ENCODE measurements at regions not wholly inside any gene's neighbourhood (a gene's known extent, or its start where the extent isn't known, plus 50 kb on each side); places are given as distances from the start of the nearest gene placed in this dataset.

DNA sequence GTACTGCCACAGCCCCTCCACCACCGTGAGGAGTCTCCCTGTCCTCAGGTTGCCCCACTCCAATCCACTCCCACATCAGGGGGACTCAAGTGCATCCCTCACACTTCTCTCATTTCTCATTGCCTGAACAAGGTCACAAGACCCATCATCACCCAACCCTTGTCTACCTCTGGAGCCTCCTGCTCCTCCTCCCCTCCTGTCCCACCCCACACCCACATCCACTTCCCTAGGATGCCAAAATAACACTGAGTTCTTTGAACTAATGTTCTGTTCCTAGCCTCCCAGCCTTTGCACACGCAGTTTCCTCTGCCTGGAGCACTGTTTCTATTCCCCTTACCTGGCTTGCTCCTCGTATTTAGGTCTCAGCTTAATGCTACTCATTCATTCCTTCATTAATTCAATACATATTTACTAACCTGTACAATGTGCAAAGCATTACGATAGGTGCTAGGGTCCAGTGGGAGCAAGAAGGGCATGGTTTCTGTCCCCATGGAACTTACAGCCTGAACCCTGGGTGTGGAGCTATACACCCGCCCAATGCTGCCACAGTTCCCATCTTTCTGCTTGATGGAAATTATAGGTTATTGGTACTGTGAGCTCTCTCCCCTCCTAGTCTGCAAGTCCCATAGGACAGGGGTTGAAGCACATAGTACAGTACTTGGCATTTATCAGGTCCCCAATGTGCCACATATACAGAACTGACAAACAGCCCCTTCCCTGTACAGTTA, 96.1 kb upstream of the GRIK3 start:
- DNase-seq: no peak

DNA sequence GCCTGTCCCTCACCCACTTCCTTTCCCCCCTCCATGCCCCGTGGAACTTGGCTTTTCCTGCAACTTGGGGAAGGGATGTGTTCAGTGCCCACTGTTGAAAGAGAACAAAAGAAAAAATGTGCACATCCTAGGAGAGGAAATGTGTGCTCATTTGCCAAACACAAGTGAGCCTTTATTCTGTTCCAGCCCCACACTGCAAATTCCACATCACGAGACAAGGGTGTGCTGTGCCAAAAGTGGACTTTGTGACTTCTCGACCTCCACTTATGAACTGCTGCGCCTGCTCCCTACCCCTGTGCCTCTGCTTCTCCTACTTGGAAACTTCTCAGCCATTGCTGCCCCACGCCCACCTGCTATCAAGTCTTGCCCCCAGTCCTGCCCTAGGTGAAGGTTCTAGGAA, 97.0 kb upstream of the GRIK3 start:
- DNase-seq: no peak

DNA sequence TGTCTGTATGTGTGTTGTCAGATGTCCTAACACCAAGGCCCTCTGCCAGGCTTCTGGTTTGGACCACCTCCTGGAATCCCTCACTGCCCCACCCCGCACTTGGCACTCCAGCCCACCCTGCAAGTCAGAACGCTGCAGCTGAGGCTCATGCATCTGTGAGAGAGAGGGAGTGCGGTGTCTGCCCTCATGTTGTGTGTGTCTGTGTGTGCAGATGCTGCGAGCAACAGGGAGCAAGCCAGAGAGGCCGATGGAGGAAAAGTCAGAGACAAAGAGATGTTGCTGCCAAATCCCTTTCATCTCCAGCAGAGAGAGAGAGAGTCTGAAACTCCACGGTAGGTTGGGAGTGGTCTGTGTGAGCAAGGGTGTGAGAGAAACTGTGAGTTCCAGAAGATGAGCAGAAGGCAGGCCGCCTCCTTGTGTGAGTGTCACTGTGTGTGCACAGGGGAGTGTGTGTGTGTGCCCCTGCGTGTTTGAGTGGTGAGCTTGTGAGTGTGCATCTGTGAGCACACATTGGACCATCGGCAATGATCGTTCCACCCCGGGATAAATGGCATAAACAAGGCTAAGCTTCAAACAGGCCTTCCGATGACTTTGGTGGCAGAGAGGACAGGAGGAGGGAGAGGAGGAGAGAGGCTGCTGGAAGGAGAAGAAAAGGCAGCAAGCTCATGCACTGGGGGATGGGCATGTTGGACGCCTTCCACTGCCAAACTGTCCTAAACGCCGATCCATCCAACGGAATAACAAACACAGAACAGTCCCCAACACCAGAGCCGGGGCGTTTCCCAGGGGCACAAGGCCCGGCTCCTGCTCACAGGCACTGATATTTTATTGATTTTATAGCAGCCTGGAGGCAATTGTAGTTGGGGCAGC, 99.2 kb upstream of the GRIK3 start:
- DNase-seq: no peak

DNA sequence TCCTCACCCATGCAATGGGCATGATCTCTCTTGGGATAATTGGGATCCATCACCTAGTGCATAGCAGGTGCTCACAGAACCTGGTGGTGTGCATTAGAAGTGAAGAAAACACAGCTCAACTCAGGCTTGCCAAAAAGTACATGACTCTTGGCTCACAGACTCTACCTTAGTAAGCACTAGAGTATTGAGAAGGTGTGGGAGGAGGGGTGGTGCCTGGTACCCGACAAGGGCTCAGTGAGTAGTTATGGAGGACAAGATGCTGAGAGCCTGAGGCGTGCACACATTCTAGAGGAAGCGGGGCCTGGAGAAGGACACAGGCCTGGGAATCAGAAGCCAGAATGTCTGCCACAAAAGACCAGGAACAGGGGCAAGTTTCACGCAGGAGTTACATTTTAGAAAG, 100.3 kb upstream of the GRIK3 start:
- no peak for DNase-seq

DNA sequence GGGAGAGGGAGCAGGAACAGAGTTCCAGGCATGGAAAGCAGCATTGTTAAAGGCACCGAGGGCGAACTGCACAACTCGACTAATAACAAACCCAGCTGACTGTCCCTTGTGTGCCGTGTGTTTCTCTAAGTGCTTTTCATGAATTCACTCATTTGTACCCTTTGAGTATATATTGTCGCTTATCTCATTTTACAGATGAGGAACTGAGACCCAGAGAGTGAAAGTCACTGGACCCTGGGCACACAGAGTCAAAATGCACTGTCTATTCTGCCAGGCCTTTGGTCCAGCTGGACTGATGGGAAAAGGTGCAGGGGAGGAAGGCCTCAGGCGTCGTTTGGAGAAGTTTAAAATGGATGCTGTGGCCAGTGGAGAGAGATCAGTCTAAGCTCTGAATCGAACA, 100.7 kb upstream of the GRIK3 start:
- no peak for DNase-seq

DNA sequence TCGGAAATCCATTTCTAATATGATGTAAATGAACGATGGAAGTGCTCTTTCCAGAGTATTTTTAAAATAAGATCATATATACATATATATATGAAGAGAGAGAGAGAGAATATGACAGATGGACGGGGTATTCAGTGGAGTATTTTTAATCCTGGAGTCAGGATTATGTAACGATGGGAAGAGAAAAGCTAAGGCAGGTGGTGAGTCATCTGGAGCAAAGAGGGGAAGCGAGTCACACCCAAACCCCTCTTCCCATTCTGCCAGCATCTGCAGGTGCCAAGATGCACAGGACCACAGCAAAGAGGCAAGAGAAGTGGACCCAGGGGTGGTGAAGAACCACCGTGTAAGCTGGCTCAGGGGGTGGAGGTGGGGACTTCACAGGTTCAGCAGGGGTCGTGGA, 102.7 kb upstream of the GRIK3 start:
- no peak for DNase-seq

DNA sequence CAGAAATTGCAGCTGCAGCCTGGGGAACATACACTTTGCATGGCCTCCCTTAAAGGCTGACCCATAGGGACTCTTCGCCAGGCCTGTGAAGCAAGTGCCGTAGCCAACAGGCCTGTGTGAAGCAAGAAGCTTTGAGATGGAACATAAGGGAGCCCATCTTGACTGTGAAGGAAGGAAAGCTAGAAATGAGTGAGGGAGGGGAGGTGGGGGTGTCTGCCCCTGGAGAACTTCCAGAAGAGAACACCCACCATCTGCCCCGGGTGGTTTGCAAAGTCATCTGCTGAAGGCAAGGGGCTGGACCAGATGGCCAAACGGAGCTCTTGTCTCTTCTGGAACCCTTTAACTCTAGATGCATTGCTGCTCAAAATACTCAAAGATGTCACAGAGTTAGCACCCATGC, 103.3 kb upstream of the GRIK3 start:
- DNase-seq: no peak

DNA sequence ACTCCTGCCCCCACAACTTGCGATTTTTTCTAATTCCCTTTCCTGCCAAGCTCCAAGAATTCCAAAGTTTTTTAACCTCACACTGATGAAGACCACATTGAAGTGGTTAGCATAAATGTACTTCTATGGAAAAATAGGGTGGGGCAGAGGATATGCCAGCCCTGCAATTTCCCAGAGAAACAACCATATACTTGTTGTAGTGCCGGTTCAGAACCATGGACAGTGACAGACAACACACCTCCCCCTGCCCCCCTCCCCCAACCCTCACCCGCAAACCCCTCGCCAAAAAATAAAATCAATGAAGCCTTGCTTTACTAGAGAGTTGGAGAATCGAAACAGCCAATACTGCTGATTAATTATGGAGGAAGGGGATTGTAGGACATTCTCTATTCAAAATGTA, 109.5 kb upstream of the GRIK3 start:
- no peak for DNase-seq

DNA sequence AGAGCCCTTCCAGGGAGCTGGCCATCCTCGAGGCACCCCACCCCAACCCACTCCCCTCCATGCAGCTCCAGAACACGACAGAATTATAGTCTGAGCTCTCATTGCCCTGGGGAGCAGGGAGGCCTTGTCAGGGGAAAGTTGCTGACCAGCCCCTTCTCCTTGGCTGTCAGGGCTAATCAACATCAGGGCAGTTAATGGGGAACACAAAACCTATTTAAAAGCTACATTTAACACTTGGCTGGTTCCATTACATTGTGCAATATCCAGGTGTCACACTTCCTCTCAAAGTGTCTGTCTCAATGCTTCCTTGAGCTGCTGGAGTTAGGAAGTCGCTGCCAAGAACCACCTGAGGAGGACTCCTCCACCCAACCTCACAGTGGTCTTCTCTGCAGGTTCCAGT, 111.8 kb upstream of the GRIK3 start:
- DNase-seq: no peak

DNA sequence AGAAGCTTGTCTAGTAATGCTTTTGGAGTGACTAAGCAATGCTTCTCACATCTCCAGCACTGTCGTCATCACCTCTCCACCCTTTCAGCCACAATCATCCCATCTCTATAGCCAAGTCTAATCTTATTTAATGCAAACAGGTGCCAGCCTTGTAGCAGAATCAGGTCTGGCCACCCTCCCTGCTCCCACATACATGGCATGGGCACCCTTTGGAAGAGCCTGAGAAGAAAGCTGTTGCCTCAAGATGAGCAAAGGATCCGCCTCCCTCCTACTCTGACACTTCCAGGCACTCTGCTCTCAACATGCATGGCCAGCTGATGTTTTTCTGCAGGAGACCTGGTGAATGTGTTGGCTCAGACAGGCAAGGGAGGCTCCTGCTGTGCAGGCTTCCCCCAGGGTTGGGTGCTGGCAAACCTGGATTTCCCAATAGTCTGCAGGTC, 113.1 kb upstream of the GRIK3 start:
- DNase-seq: no peak

DNA sequence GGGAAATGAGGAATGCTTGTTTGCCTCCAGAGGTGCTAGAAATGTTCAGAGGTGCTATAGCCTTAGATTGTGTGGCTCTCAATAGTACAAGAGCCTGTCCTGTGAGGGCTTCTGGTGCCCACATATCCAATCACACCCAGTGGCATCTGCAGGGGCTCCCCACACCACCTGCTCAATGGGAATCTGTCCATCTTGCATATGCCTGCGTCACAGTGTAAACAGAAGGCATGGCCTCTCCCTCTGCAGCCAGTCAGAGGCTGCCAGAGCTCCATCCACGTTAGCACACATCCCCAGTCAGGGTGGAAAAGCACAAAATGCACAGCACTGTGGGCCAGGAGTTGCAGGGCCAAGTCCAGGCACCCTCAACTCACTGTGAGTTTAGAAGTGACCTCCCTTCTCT, 113.6 kb upstream of the GRIK3 start:
- no peak for DNase-seq

DNA sequence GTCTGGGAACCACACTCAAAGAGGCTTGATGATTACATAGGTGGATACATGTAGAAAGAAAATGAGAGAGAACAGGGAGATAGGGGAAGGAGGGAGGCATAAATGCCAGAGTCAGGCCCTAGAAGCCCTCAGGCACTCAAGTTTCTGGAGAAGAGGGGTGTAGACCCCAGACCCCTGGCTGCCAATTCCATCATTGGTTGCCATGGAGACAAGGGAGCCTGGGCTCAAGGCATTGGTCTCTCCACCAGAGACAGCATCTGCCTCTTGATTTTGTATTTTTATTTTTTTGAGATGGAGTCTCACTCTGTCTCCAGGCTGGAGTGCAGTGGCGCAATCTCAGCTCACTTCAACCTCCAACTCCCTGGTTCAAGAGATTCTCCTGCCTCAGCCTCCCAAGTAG, 114.3 kb upstream of the GRIK3 start:
- DNase-seq: no peak

DNA sequence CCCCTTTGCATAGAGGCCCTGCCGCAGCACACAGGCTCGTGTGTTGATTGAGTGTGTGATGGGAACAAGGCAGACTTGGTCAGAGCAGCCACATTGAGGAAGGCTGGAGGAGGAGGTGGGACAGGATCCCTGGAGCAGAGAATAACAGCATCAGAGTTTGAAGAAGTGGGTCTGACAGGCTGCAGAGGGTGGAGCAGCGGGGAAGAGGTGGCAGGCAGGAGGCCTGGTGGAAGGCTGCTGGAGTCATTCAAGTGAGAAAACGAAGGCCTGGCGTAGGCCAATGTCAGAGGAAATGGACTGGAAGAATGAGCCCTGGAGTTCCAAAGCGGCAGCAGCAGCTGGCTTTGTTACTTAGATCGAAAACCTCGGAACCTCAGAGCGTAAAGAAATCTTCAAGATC, 115.0 kb upstream of the GRIK3 start:
- no peak for DNase-seq

DNA sequence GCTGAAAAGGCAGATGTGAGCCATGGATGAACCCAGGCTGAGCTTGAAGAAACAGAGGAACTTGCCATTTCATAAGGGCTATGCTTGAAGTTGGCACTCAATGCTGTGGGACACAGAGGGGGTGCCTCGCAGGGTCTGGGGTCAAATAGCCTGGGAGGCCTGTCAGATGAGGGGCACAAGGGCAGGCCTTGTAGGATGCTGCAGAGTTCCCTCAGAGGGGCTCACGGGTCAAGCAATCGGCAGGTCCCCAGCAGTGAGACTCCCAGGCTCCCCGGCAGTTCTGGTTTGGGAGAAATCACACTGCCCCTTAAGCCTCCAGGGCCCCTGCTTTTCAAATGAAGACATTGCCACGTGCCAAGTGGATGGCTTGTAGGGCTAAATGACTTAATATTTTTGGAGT, 116.7 kb upstream of the GRIK3 start:
- DNase-seq: no peak

DNA sequence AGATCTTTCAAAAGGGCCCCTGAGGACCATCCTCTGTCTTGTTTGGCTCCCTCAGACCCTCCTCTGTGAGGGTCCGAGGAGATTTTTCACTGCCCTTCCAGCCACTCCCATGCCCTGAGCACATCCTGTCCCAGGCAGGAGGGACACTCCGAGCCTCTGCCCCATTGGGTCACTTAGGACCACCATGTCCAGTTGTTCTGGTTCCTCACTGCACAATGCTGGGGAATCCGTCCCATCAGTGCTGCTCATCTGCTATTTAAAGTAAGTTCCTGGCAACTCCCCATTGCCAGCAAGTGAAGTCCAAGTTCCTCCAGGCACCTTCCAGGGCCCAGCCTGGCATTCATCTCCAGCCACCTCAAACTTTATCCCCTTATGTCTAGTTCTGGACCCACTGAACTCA, 117.5 kb upstream of the GRIK3 start:
- no peak for DNase-seq

DNA sequence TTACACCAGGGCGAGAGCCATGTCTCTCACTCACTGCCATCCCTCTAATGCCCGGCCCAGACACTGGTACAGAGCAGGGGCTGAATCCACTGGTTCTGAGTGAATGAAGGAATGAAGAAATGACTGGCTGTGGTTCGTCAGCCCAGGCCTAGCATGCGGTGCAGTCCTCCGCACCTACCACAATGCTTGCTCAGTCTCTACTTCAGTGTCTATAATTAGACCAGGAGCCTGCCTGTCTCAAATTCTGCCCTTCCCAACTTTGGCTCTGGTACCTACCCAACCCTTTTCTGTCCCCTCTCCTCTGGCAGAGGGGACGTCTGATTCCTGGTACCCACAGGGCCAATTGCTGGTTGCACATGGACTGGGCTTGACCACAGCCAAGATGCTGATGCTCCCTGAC, 118.2 kb upstream of the GRIK3 start:
- no peak for DNase-seq

DNA sequence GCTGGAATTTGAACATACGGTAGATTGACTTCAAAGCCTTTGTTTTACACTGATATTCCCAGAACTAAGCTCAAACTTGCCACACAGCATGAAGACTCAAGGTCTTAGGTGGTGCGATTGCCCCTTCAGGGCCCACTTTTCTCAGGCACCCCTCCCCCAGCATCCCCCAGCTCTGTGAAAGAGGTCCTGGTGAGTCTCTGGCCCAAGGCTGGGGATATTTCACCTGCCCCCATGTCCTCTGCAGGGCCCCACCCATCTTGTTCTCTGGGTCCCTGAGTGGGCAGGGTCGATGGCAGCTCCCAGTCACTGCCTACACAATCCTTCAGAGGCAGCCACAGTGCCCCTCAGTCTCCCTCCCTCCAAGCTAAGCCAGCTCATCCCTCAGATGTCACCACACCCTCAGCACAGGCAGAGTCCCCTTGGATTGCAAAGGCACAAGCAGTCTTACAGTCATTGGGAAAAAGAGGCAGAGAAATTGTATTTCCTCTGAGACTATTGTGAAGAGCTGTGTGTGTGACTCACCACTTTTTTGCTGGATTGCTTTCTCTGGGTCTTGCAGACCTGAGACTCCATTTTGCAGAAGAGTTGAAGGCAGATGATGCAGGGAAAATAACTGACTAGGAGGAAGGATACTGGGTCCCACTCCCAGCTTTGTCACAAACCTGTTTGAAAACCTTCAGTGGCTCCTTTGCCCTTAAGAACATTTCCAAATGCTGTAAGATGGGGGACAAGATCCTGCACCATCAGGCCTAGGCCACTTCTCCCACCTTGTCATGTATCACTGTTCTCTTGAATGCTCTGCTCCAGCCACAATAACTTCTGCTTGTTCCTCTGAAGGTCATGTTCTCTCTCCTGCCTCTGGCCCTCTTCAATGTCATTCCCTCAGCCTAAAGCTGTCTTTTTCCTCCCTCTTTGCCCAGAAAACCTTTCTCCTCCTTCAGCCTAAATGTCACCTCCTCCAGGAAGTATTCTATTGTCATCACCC, 119.1 kb upstream of the GRIK3 start:
- no peak for DNase-seq

DNA sequence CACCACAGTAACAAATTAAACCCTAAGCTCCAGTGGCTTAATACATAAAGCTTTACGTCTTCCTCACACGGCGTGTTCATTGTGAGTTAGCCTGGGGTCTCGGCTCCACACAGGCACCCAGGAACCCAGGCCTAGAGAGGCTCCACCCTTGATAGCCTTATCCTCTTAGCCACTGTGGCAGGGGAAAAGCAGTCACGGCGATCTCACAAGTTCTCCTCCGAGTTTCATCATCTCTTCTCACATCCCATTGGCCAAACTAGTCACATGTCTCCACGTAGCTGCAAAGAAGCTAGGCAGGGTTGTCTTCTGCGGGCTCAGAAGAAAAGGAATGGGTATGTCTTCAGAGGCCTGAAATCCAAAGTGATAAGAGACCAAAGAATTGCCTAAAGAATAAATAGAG, 122.3 kb upstream of the GRIK3 start:
- DNase-seq: no peak

DNA sequence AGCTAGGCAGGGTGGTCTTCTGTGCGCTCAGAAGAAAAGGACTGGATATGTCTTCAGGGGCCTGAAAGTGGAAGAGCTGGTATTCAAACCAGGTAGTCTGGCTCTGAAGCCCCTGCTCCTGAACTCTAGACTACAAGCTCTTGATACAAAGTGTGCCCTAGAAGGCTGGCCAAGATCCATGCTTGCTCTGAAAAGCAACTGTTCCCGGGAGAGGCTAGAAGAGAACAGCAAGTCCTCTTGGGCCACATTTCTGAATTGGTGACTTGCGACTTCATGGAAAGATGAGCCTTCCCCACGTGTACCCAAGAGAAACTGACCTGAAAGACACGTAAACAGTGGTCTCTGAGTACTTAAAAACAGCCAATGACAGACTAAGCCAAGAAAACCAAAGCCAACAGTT, 123.3 kb upstream of the GRIK3 start:
- no peak for DNase-seq

DNA sequence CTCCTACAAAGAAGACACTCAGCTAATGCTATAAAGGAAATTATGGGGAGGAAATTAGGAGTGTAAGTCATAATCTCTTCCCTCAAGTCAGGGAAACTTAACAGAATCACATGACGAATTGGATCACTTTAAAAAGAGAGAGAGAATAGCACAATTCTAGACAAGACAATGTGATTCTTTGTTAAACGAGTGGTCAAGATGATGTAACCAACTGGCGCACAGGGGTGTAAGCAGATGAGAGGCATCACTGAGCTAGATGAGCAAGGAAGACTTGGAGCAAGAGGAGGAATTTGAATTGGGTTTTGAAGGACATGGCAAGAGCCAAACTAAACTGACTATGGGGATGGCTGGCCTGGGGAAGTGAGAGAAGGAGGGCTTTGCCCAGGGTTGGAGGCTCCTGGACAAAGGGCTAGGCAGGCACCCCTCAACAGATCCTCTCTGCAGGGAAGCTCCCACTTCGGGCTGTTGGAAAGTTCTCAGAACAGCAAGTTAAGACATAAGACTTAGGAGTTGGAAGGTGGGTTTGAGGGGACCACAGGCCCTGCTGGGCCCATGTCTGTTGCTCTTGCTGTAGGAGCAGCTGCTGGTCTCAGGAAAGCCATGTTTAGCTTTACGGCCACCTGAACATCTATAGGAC, 123.9 kb upstream of the GRIK3 start:
- DNase-seq: no peak

DNA sequence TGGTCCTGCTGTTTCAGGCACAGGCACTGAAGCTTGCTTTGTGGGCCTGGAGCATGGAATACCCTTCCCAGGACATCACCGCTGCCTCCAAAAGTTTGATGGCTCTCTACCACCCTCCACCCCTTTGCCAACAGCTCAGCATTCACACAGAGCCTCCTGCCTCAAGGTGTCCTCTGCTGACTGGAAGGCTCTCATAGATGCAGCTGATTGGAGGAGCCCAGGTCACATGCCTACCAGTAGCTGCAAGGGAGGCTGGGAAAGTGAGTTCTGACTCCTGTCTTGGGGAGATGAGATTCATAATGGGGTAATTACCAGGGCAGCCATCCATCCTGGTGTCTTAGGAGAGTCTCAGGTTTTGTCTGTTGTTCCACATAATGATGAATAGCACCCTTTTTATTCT, 124.8 kb upstream of the GRIK3 start:
- DNase-seq: no peak

DNA sequence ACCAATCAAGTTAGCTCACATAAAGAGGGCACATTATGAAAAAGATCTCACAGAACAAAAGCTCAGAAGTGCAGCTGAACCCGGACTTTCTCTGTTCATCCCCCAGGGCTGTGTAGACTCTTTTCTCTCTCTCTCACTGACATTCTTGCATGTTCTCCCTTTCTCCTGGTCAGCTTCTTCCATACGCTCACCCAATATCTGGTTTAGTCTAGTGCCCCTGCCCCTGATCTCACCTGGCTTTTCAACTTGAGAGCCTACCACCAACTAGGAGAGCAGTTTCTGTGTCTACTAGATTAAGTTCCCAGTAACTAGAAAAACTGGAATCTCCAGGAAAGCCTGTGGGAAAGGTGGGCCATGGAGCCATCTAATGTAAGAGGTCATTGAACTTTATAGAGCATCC, 126.9 kb upstream of the GRIK3 start:
- DNase-seq: no peak

DNA sequence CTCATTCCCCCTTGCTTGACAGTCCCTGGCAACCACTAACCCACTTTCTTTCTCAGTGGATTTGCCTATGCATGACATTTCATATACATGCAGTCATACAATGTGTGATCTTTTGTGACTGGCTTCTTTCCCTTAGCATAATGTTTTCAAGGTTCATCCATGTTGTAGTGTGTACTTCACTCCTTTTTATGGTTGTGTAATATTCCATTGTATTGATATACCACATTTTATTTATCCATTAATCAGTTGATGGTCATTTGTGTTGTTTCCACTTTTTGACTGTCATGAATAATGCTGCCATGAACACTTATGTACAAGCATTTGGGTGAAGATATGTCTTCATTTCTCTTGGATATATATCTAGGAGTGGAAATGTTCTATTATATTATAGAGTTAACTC, 127.7 kb upstream of the GRIK3 start:
- DNase-seq: no peak
